Islet precursor cell (in vitro differentiated cells): ENCODE measurements at regions not wholly inside any gene's neighbourhood (a gene's known extent, or its start where the extent isn't known, plus 50 kb on each side); places are given as distances from the start of the nearest gene placed in this dataset.
"Not testable (repeated sequence)": the region's sequence is repeated elsewhere in the genome, so short reads cannot be mapped to it uniquely, and the experiment has no call there.

Experiments
- DNase-seq: peaks from one replicate; pipeline ENCODE4 v3.0.0-alpha.2; 2018

DNA sequence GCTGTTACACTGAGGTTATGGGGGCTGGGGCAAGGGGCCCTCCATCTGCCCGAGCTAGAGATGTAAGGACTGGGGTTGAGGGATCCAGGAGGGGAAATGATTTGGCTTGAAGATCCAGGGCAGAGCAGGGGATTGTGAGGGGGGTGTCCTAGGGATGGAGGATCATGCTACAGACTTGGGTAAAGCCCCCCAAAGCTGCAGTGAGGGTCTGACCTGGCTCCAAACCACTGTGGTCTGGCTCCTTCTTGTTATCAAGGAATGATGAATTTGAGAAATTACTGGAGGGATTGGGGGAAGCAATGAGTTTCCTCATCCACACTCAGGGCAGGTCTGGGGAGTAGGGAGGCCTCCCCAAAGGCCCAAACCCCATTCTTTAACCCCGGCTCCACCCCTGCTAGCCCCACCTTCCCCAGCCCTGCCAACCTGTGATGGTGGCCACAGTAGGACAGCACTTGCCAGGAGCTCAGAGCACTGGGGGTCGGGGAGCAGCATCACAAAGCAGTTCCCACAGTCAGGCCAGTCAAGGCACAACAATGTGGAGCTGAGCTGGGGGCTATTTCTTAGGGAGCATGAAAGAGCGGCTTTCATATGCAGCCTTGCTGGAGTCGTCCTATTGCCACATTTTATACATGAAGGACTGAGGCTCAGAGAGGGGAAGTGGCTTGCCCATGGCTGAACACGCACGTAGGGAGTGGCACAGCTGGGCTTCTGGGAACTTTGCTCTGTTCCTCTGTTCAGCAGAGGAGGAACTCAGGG lies 165.5 kb downstream of the EFNB1 start:
- peak; percentile 22 for DNase-seq

DNA sequence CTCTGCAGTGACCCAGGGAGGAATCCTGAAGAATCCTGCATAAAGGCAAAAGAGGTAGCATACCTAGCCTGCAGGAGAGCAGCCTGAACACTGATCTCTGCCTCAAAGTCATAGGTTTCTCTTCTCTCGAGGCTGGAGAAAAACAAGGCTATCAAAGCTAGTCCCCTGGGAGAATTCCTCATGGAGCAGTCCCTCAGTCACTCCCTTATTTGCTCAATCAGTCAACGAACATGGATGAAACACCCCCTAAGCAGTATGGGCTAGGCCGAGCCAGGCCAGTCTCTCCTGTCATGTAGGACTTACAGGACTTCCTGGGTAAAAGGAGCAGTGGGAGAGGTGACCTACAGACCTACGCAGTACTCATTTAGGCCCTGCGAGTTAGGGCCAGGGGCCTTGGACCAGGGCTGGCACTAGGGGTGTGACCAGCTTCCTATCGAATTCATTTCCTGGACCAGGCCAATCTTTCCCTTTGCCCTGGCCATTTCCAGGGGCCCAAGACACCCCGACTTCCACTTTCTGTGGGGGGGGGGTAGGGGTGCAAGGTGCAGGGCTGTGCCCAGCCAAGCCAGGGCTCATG lies 164.1 kb downstream of the EFNB1 start:
- DNase-seq = no peak

DNA sequence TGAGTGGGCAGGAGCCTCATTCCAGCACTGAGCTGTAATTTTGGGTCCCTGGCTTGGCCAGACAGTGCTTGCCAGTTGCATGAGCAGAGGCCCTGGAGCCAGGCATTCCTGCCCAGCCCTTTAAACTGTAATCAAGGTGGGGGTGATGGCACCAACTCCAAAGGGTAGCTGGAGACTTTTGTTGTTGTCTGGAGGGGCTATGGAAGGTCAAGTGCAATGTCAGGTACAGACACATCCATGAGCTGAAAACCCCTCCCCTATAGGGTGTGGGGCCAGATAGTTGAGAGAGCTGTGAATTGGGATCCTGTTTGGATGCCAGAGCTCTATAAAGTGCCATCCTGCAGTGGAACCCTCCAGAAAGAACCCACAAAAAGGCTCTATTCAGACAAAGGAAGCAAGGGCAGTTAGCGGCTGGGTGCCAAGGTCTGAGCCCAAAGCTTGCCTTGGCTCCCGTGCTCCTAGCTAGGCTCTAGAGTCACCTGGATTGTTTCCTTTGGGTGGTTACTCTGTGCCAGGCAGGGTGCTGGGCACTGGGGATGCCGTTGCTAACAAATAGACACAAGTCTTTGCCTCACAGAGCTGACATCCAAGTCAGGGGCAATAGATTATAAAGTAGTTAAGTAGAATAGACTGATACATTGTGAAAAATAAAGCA lies 163.0 kb downstream of the EFNB1 start:
- no peak for DNase-seq

DNA sequence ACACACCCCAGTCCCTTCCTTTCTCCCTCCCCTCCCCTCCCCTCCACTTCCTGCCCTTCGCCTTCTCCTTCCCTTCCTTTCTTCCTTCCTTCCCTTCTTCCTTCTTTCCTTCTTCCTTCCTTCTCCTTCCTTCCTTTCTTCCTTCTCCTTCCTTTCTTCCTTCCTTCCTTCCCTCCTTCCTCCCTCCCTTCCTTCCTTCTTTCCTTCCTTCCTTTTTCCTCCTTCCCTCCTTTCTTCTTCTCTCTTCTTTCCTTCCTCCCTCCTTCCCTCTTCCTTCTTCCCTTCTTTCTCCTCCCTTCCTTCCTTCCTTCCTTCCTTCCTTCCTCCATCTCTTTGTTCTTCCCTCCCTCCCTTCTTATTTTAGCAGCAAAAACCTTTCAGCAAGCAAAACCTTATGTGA lies 162.1 kb downstream of the EFNB1 start:
- DNase-seq = no peak

DNA sequence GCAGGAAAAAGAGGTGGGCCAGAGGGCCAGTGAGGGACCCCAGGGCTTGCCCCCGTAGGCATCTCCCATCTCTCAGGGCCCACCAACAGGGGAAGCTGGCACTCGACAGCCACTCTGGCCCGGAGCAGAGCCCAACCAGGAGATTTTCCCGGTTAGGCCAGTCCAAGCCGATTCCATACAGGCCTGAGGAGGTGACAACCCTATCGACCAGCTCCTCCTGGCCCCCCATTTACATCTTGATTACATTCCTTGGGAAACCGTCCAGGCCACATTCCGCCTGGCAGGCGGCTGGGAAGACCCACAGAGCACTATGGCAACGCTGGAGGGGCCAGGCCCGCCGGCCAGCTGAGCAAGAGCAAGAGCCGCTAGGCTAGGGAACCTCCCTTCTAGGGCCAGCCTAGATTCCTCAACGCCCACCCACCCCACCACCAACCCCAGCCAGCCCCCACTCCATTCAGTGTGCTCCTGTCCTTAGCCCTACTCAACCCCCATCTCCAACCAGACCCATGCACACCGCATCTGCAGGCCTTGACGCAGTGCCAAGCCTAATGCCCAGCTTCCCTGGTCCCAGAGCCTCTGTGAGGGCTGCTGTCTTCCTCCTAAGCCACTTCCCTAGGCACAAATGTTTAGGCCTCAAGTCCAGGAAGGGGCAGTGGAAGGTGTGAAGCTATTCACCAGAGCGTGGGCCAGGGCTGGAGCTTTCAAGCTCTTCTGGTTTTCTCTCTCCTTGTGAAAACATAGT lies 161.2 kb downstream of the EFNB1 start:
- DNase-seq = peak; percentile 93

DNA sequence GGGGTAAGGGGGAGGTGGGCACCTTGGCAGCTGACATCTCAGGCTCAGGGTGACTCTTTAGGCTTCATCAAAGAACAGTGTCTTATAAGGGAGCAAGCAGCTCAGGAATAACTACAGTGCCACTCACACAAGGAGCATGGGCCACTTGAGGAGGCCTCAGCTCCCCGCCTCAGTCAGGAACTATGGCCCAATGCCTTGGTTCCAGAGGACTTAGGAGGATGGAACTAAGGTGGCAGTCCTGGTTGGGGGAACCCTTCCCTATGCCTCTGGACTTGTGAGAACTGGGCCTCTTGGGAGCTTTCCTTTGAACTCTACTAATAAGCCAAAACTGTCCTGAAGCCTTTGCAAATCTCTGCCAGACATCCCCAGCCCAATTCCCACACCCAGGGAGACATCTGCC lies 160.6 kb downstream of the EFNB1 start:
- DNase-seq = no peak

DNA sequence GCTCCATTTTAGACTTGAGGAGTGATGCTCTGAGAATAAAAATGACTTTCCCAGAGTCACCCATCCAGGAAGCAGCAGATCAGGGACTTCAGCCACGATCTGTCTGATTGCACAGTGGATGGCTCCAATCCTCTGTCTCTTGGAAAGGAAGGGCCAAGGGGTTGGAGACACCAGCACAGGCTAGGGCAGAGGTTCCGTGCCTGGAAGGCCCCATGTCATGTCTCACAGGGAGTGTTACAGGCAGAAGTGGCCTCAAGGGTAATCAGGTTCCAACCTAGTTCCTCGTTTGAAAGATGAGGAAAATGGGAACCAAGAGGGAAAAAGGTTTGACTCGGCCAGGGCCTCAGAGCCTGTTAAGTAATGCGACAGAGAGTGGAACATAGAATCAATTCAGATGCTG lies 160.0 kb downstream of the EFNB1 start:
- no peak for DNase-seq

DNA sequence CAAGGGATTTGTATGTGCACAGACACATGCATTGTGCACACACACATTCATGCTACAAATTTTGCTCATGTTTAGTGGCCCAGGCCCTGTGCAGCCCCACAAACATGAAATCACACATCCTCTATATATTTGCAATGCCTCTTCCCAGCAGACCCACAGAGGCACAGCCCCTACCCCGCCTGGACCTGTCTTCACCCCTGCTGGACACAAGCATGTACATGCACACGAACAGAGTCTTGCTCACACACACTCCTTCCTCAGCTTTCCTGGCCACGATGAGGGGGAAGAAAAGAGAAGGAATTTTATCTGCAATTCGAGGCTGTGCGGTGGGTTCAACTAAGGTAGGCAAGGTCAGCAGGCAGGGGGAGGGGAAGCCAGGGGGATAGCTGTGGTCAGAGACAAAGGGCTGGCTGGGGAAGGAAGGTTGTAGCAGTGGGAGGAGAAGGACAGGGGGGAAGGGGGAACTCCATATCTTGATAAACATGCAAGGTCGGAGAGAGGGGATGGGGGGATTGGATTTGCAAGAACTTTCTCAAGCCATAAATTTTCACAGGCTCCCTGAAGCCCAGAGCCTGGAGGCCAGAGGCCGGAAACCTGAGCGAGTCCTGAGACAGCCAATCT lies 156.4 kb downstream of the EFNB1 start:
- no peak for DNase-seq

DNA sequence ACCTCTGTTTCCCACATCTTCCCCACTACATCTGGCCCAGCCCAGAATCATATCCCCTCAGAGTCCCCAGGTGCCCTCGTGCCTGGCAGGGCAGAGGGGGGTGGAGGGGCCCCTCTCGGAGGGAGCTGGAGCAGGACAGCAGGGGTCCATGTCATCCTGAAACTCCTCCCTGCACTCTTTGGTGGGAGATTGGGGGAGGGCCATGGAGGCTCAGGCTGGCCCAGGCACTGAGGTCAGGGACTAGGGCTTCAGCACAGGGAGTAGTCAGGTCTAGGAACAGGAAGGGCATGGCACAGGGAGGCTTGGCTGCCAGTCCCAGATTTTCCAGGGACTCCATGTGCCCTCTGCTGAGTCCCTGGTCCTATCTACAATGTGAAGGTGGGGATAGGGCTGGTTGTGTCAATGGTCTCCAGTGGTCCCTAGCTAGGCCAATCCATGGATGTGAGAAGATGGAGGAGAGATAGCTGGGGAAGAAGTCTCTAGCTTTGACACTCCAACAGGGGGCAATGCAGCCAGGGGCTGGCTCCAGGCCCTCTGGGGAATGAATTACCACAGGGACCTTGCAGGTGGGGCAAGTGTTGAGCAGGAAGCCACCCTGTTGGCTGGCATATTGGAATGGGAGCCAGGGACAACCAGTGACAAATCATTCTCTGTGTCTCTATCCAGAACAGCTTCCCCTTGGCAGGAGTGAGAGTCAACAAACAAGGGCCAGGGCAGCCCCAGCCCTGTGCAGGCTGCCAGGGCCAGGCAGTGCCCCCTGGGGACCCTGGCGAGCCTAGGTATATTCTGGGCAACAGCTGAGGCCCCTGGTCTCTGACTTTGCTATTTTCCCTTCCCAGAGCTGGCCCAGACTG lies 154.4 kb downstream of the EFNB1 start:
- DNase-seq = no peak

DNA sequence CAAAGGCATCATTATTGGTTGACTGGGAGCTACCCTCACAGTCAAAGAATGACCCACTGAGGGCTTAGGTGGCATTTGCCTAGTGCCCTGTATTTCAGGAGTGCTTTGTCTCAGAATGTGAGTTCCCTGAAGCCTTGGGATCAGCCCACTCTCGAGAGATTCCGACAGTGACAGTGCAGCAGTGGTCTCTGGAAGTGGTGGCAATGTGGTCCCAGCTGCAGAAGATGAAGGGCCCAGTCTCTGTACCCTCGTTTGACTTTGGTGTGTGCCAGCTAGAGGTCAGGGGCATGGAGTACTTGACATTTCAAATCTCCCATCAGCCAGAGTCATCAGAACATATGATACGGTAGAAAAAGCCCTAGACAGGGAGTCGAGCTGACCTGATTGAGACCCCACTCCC lies 153.7 kb downstream of the EFNB1 start:
- no peak for DNase-seq

DNA sequence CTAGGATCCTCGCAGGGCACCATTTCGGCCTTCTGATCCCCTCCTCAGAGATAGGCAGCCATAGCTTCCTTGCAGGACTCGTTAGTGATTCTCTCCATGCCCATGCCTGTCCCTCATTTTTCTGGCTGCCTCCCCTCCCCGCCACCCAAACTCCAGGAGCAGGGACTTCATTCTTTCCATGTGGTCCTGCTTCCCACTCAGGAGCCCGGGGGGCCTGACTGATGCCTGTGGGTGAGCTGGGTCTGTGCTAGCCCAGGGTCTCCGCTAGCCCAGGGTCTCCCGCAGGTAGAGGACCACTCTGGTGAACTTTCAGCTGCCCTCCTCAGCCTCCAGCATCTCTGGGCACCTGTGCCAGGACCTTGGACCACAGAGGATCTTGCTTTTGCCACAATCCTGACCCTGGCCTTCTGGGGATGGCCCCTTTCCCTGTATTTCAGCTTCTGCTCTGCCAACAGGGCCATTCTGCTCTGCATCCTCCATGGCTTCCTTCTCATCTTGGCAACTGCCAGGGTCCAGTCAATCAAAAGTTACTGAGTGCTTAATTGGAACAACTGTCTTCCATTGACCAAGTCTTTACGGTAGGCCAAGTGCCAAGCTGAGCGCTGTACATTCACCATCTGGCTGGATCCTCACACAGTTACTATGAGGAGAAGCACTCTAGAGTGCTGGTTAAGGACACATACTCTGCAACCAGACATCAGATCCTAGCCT lies 152.2 kb downstream of the EFNB1 start:
- DNase-seq = no peak

DNA sequence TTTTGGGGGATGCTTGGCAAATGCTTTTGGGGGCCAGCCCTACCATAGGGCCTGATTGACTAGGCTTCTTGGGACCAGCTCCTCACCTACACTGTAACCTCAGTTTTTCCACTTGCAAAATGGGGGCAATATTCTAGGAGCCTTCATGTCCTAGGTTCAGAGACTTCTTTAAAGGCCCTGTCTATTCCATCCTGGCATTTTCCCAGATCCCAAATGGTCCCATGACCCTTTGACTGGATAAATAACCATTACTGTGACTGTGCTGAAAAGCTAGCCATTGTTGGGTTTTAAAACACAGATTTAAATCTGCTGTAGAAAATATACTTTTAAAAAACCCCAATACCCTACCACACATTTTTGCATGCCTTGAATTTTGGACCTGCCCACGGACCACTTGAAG lies 149.8 kb downstream of the EFNB1 start:
- no peak for DNase-seq

DNA sequence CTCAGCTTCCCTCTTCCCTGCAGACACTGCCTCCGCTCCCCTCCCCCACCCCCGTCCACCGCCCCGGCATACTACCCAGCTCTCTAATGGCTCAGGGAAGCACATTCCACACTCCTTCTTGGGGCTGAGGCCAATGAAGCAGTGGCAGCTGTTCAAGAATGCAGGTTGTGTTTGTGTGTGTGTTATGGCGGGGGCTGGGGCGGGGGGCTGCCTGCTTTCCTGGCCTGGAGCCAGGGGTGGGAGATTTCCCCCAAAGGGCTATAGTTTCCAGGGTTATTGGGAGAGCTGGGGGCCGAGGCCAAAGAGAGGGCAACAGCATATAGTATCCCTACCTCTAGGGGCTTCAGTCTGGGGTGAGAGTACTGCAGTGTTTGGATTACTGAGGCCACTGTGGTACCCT lies 149.4 kb downstream of the EFNB1 start:
- DNase-seq = peak; percentile 78

DNA sequence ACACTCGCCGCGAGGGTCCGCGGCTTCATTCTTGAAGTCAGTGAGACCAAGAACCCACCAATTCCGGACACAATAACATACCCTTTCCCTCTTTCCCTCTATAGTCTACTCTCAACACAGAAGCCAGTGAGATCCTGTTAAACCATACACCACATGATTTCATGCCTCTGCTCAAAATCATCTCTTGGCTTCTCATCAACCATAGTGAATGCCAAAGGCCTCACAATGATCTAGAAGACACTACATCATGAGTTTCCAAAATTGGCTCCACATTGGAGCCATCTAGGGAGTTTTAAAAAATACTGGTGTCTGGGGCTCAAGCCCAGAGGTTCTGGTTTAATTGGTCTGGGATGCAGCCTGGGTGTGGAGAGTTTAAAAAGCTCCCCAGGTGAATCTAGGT lies 124.5 kb downstream of the EFNB1 start:
- DNase-seq = no peak

DNA sequence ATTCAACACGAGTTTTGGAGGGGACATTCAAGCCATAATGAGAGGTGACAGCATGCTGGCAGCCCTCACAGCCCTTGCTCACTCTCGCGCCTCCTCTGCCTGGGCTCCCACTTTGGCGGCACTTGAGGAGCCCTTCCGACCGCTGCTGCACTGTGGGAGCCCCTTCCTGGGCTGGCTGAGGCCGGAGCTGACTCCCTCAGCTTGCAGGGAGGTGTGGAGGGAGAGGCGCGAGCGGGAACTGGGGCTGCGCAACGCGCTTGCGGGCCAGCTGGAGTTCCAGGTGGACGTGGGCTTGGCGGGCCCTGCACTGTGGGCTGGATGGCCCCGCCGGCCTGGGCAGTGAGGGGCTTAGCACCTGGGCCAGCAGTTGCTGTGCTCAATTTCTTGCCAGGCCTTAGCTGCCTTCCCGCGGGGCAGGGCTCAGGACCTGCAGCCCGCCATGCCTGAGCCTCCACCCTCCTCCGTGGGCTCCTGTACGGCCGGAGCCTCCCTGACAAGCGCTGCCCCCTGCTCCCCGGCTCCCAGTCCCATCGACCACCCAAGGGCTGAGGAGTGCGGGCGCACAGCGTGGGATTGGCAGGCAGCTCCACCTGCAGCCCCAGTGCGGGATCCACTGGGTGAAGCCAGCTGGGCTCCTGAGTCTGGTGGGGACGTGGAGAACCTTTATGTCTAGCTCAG lies 123.3 kb downstream of the EFNB1 start:
- DNase-seq = not testable (repeated sequence)

DNA sequence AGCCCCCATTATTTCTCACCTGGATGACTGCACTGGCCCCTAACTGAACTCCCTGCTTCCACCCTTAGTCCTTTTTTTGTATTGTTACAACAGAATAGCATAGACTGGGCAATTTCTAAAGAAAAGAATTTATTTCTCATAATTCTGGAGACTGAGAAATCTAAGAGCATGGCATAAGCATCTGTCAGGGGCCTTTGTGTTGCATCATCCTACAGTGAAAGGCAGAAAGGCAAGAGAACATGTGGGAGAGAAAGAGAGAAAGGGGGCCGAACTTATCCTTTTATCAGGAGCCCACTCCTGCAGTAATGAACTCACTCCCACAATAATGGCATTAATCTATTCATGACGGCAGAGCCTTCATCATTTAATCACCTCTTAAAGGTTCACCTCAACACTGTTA lies 122.1 kb downstream of the EFNB1 start:
- no peak for DNase-seq

DNA sequence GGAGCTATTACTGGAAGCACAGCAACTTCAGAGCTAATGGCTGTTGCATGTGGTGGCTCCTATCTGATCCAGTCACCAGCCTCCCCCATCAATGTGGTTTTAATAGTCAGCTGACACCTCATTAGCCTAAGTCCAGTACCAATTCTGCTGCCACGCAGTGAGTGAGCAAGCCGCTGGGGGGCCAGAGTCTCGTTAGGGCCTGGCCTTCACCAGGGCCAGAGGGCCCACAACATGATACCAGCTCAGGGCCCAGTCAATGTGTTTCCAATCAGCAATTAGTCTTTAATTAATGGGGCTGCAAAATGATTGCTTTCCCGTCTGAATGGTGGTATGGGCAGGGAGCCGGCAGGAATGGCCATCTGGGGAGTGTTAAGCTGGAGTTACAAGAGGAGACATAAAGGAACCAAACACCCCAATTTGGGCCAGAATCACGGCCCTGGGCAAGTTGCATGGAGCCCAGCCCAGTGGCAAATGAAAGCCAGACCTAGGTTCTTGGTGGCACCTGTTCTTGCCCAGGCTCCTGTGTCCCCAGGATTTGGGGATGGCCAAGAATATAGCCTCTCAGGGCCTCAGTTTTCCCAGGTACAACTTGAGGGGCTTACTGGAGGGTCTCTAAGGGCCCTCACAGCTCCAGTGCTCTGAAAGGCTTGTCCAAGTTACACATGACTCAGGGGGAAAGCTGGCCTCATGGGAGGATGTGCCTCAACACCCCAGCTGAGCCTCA lies 119.2 kb downstream of the EFNB1 start:
- peak; percentile 46 for DNase-seq

DNA sequence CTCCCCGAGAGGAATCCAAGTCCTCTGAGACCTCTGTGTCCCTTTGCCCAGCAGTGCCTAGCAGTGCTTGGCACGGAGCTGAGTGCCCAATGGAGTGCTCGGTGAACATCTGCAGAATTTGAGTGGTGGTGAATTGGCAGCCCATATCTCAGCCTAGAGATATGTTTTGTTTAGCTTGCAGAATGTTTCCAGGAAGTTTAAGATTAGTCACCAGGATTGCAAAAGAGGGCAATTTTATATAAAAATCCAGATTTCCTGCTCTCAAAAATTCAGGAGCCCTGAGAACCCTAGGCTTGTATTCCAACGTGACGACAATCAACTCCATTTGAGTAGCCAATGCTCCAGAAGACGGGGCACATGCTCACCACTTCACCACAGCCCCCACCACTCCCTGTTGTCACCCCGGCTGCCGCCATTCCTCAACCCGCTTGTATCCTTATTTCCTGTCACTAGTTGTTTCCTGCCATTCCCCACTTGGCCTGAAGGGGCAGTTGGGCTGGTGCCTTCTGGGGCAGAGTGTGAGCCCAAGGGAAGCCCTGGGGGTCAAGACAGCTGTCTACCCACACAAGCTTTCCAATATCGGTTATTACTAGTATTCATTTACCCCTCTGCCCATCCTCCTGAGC lies 116.9 kb downstream of the EFNB1 start:
- DNase-seq = peak; percentile 60

DNA sequence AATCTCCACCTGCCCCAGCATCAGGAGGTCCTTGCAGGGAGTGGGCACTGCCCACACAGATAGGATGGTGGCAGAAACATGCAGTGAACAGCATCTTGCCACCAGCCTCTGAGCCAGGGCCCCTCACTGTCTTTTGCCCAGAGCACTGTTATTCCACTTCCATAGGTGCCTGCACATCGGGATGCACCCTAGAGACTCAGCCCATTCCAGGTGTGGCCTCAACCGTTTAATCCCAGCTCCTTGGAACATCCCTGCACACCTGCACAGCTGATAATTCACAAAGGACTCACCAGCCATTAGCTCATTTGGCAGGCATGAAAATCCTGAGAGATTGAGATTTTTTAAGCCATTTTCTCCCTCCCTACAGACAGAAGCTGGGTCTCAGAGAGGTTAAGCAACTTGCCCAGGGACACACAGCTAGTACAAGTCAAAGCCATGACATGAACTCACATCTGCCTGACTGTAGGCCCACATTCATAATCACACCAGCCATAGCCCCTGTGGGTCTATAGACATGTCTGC lies 116.3 kb downstream of the EFNB1 start:
- no peak for DNase-seq

DNA sequence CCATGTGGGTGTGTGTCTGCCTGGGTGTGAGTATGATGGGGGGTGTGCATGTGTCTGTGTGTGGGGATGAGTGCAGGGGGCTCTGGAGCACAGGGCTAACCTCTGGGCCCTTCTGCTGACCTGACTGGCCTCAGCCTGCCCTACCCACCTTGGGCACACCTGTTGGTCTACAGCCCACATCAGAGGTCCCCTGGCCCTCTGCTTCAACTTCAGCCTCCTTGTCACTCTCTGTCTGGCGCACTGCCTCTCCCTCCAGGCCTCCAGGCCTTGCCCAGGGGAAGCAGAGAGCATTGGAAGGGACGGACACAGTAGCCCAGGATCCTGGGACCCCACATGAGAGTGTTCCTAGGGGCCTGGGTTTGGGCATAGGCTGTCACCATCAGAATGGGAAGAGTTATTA lies 115.4 kb downstream of the EFNB1 start:
- peak; percentile 19 for DNase-seq
